H1 (cell line): ENCODE measurements at regions not wholly inside any gene's neighbourhood (a gene's known extent, or its start where the extent isn't known, plus 50 kb on each side); places are given as distances from the start of the nearest gene placed in this dataset.

Source experiments
- CTCF ChIA-PET: fragments of 300-600 bp; sonication (Branson Sonifier 250); formaldehyde crosslinking; loops from one replicate; lab custom pipeline; 2021; ENCODE audit not compliant: partially characterized antibody; lab: Charles Lee
- POLR2A ChIA-PET: fragments of 300-600 bp; sonication (Branson Sonifier 250); formaldehyde crosslinking; loops from one replicate; lab custom pipeline; 2021; ENCODE audit warnings: inconsistent platforms; ENCODE audit not compliant: partially characterized antibody; lab: Charles Lee
- DNase-seq, 2 experiments: peaks; one replicate each; pipeline versions ENCODE4 v3.0.0 to v3.0.0-alpha.2; 2010 to 2022; ENCODE audit warnings: low spot score in 2 of 2, low read depth in 1 of 2, mixed read lengths in 1 of 2
- FAIRE-seq: peaks from 2 replicates; lab custom pipeline; 2011; peaks lifted over from hg19 to GRCh38; lab: Jason Lieb, UNC
- H2AFZ ChIP-seq: 2 replicates; pipeline ENCODE4 v1.8.1; 2012; ENCODE audit warnings: low read length, inconsistent platforms
- H2AK5ac ChIP-seq: 2 replicates; pipeline ENCODE4 v1.6.1; 2013; ENCODE audit warnings: low read depth, low read length
- H2BK120ac ChIP-seq: replicated peaks from 2 replicates; pipeline ENCODE3; 2013; ENCODE audit warnings: low read depth, low read length, inconsistent platforms
- H2BK12ac ChIP-seq: 2 replicates; pipeline ENCODE4 v1.6.1; 2013; ENCODE audit warnings: low read depth, low read length
- H2BK15ac ChIP-seq: 2 replicates; pipeline ENCODE4 v1.6.1; 2013; ENCODE audit warnings: low read length
- H2BK20ac ChIP-seq: 2 replicates; pipeline ENCODE4 v1.6.1; 2013; ENCODE audit warnings: low read length
- H2BK5ac ChIP-seq: 2 replicates; pipeline ENCODE4 v1.6.1; 2013; ENCODE audit warnings: low read depth, low read length
- H3K14ac ChIP-seq: 2 replicates; pipeline ENCODE4 v1.6.1; 2013; ENCODE audit warnings: inconsistent platforms; ENCODE audit not compliant: insufficient read length
- H3K18ac ChIP-seq: 2 replicates; pipeline ENCODE4 v1.6.1; 2013; ENCODE audit warnings: low read length; ENCODE audit errors: extremely low read depth
- H3K23ac ChIP-seq: 2 replicates; pipeline ENCODE4 v1.6.1; 2013; ENCODE audit warnings: inconsistent platforms; ENCODE audit not compliant: insufficient read length
- H3K23me2 ChIP-seq: 2 replicates; pipeline ENCODE4 v1.6.1; 2013; ENCODE audit warnings: low read depth, low read length
- H3K27ac ChIP-seq: 2 replicates; pipeline ENCODE4 v1.6.1; 2011; ENCODE audit warnings: low read depth, low read length, inconsistent platforms
- H3K27me3 ChIP-seq, 4 experiments: replicated peaks in 1 of 4; 1 replicate in 1 of 4; 2 replicates in 3 of 4; pipeline versions ENCODE4 v1.6.1 to v1.8.1; 2011 to 2013; ENCODE audit warnings: low read length in 3 of 4, mild to moderate bottlenecking in 3 of 4, inconsistent platforms in 2 of 4, mixed read lengths in 2 of 4, moderate library complexity in 1 of 4; ENCODE audit not compliant: control insufficient read depth in 3 of 4, insufficient read depth in 3 of 4; ENCODE audit errors: extremely low read depth in 1 of 4
- H3K36me3 ChIP-seq, 4 experiments: 2 replicates each; pipeline versions ENCODE4 v1.6.1 to v1.8.1; 2011 to 2013; ENCODE audit warnings: mild to moderate bottlenecking in 4 of 4, low read length in 3 of 4, moderate library complexity in 2 of 4, control low read depth in 1 of 4, inconsistent platforms in 1 of 4; ENCODE audit not compliant: insufficient read depth in 4 of 4, control insufficient read depth in 2 of 4
- H3K4ac ChIP-seq: replicated peaks from 2 replicates; pipeline ENCODE3; 2013; ENCODE audit warnings: low read length, low read depth, mixed read lengths, inconsistent platforms; ENCODE audit not compliant: insufficient read length
- H3K4me1 ChIP-seq, 4 experiments: replicated peaks in 1 of 4; 1 replicate in 1 of 4; 2 replicates in 3 of 4; pipeline versions ENCODE4 v1.6.1 to v1.8.1; 2011 to 2013; ENCODE audit warnings: low read length in 3 of 4, inconsistent platforms in 2 of 4, mixed read lengths in 1 of 4; ENCODE audit not compliant: insufficient read depth in 4 of 4, control insufficient read depth in 3 of 4
- H3K4me2 ChIP-seq, 2 experiments: 2 replicates each; pipeline versions ENCODE4 v1.6.1 to v1.8.1; 2011 to 2013; ENCODE audit warnings: low read depth in 2 of 2, low read length in 2 of 2, control low read depth in 1 of 2, inconsistent platforms in 1 of 2, mild to moderate bottlenecking in 1 of 2; ENCODE audit not compliant: insufficient read depth in 1 of 2
- H3K4me3 ChIP-seq, 4 experiments: fragments of 200-600, 300-600 bp in 1 of 4; sonication (generic), shearing (Covaris generic), sonication (Bioruptor Twin) in 1 of 4; 2 replicates each; pipeline versions ENCODE4 v1.5.1 to v1.8.1; 2011 to 2016; ENCODE audit warnings: low read length in 4 of 4, low read depth in 3 of 4, control low read depth in 2 of 4, inconsistent platforms in 2 of 4, mild to moderate bottlenecking in 2 of 4, mixed read lengths in 1 of 4, moderate library complexity in 1 of 4; ENCODE audit not compliant: insufficient read depth in 2 of 4; ENCODE audit errors: extremely low read depth in 1 of 4
- H3K56ac ChIP-seq: replicated peaks from 2 replicates; pipeline ENCODE3; 2013; ENCODE audit warnings: low read depth, mild to moderate bottlenecking, mixed read lengths, low read length, inconsistent platforms; ENCODE audit not compliant: insufficient read length
- H3K79me1 ChIP-seq: 2 replicates; pipeline ENCODE4 v1.6.1; 2013; ENCODE audit warnings: low read depth, low read length, control low read depth
- H3K79me2 ChIP-seq, 2 experiments: 2 replicates each; pipeline versions ENCODE4 v1.6.1 to v1.8.1; 2012 to 2013; ENCODE audit warnings: low read length in 2 of 2, mild to moderate bottlenecking in 2 of 2, inconsistent platforms in 1 of 2; ENCODE audit not compliant: insufficient read depth in 2 of 2, control insufficient read depth in 1 of 2
- H3K9ac ChIP-seq, 4 experiments: replicated peaks in 1 of 4; 1 replicate in 1 of 4; 2 replicates in 3 of 4; pipeline versions ENCODE4 v1.6.1 to v1.8.1; 2011 to 2013; ENCODE audit warnings: low read depth in 3 of 4, low read length in 3 of 4, control low read depth in 2 of 4, mild to moderate bottlenecking in 2 of 4, moderate library complexity in 2 of 4, inconsistent platforms in 1 of 4; ENCODE audit errors: extremely low read depth in 1 of 4
- H3K9me3 ChIP-seq, 2 experiments: 2 replicates each; pipeline versions ENCODE4 v1.6.1 to v1.8.1; 2012 to 2013; ENCODE audit warnings: mild to moderate bottlenecking in 2 of 2, moderate library complexity in 2 of 2, control low read depth in 1 of 2, inconsistent platforms in 1 of 2, low read depth in 1 of 2, low read length in 1 of 2, mixed read lengths in 1 of 2; ENCODE audit not compliant: insufficient read depth in 2 of 2
- H4K20me1 ChIP-seq, 2 experiments: replicated peaks in 1 of 2; 2 replicates each; pipeline versions ENCODE3 to v1.8.1; 2011 to 2013; ENCODE audit warnings: inconsistent platforms in 2 of 2, low read length in 2 of 2, mild to moderate bottlenecking in 1 of 2; ENCODE audit not compliant: insufficient read depth in 2 of 2, control insufficient read depth in 1 of 2
- H4K5ac ChIP-seq: 2 replicates; pipeline ENCODE4 v1.6.1; 2013; ENCODE audit warnings: low read length, low read depth, mixed read lengths, inconsistent platforms; ENCODE audit not compliant: insufficient read length
- H4K8ac ChIP-seq: 2 replicates; pipeline ENCODE4 v1.8.0; 2013; ENCODE audit warnings: mild to moderate bottlenecking, moderate library complexity, low read length, inconsistent platforms; ENCODE audit not compliant: insufficient read depth; ENCODE audit errors: extremely low read depth
- H4K91ac ChIP-seq: replicated peaks from 2 replicates; pipeline ENCODE3; 2013; ENCODE audit warnings: low read length, mixed read lengths, inconsistent platforms; ENCODE audit not compliant: insufficient read length
- ASH2L ChIP-seq: fragments of 200-600, 300-600 bp; sonication (generic); IDR thresholded peaks from one replicate; pipeline ENCODE4 v1.7.1; 2017; ENCODE audit warnings: low read length
- BCL11A ChIP-seq, 2 experiments: IDR thresholded peaks; one replicate each; pipeline ENCODE4 v1.6.1; 2011; ENCODE audit warnings: low read depth in 2 of 2, low read length in 2 of 2, mild to moderate bottlenecking in 2 of 2
- CBX8 ChIP-seq: fragments of 300-800, 300-1000 bp; sonication (generic); IDR thresholded peaks from 2 replicates; pipeline ENCODE4 v1.7.1; 2016; ENCODE audit warnings: low read depth, low read length, borderline replicate concordance
- GABPA ChIP-seq: IDR thresholded peaks from 2 replicates; pipeline ENCODE4 v1.6.1; 2011; ENCODE audit warnings: mild to moderate bottlenecking, low read length, moderate library complexity, borderline replicate concordance; ENCODE audit not compliant: insufficient read depth
- HDAC2 ChIP-seq, 2 experiments: fragments of 300-600 bp in 1 of 2; sonication (generic) in 1 of 2; IDR thresholded peaks; 2 replicates each; pipeline ENCODE4 v1.6.1; 2011 to 2012; ENCODE audit warnings: low read depth in 2 of 2, low read length in 2 of 2, mild to moderate bottlenecking in 2 of 2, moderate library complexity in 2 of 2, borderline replicate concordance in 1 of 2, inconsistent platforms in 1 of 2
- KDM1A ChIP-seq: fragments of 200-600, 300-600 bp; sonication (generic); IDR thresholded peaks from 2 replicates; pipeline ENCODE4 v1.7.1; 2016; ENCODE audit warnings: mild to moderate bottlenecking, low read length, borderline replicate concordance
- NANOG ChIP-seq: IDR thresholded peaks from 2 replicates; pipeline ENCODE4 v1.6.1; 2011; ENCODE audit warnings: low read length, low read depth, mild to moderate bottlenecking, inconsistent platforms; ENCODE audit not compliant: insufficient read depth, poor library complexity, severe bottlenecking
- NRF1 ChIP-seq: IDR thresholded peaks from 2 replicates; pipeline ENCODE4 v1.6.1; 2011; ENCODE audit warnings: mild to moderate bottlenecking, low read depth, low read length, improper control_type of control experiment
- RAD21 ChIP-seq, 2 experiments: IDR thresholded peaks in 1 of 2; conservative IDR thresholded peaks in 1 of 2; 2 replicates each; pipeline ENCODE4 v1.6.1; 2011; ENCODE audit warnings: low read depth in 2 of 2, low read length in 2 of 2, improper control_type of control experiment in 1 of 2, inconsistent platforms in 1 of 2, mild to moderate bottlenecking in 1 of 2, moderate library complexity in 1 of 2
- RBBP5 ChIP-seq: IDR thresholded peaks from 2 replicates; pipeline ENCODE4 v1.7.1; 2012; ENCODE audit warnings: low read depth, mild to moderate bottlenecking, inconsistent platforms, low read length, moderate library complexity, borderline replicate concordance
- SAP30 ChIP-seq: fragments of 300-600 bp; sonication (generic); IDR thresholded peaks from 2 replicates; pipeline ENCODE4 v1.7.1; 2012; ENCODE audit warnings: low read length, moderate library complexity, mild to moderate bottlenecking, inconsistent platforms; ENCODE audit not compliant: insufficient read depth, insufficient replicate concordance
- SIX5 ChIP-seq: IDR thresholded peaks from 2 replicates; pipeline ENCODE4 v1.6.1; 2011; ENCODE audit warnings: mild to moderate bottlenecking, low read depth, low read length
- TAF1 ChIP-seq: IDR thresholded peaks from 2 replicates; pipeline ENCODE4 v1.6.1; 2011; ENCODE audit warnings: mild to moderate bottlenecking, low read depth, low read length
- TEAD4 ChIP-seq: IDR thresholded peaks from 2 replicates; pipeline ENCODE4 v1.6.1; 2012; ENCODE audit warnings: low read depth, low read length, inconsistent platforms, mixed read lengths
- WGBS, 2 experiments: shearing (Covaris generic) in 1 of 2; methylation state at CpG; one replicate each; pipeline versions ENCODE4 v1.1.6 to v1.1.7; 2013 to 2015; ENCODE audit warnings: low lambda C conversion rate in 2 of 2, mixed read lengths in 2 of 2, inconsistent platforms in 1 of 2, low coverage in 1 of 2, missing lambda C conversion rate in 1 of 2; ENCODE audit not compliant: insufficient replicate concordance in 2 of 2, insufficient coverage in 1 of 2, insufficient read length in 1 of 2; ENCODE audit errors: extremely low coverage in 1 of 2, missing lambda C conversion rate in 1 of 2; 5-methylcytosine and 5-hydroxymethylcytosine counted together

GRCh38 chr2:225295102-225295501, 104.4 kb upstream of the NYAP2 start:
- Histone ChIP-seq H3K4me2 (no peak overlapping the region), H2BK5ac (no peak overlapping the region), H4K8ac (no peak overlapping the region), H4K5ac (no peak overlapping the region), H3K23me2 (no peaks in the 10 kb centered on the region), H2AFZ (no peak overlapping the region), H3K27ac (no peak overlapping the region), H3K14ac (no peak overlapping the region), H3K9me3 (no peaks in the 10 kb centered on the region), H2BK20ac (no peak overlapping the region), H3K9ac (no peak overlapping the region), H3K79me1 (no peaks in the 10 kb centered on the region), H3K4me1 (no peaks in the 10 kb centered on the region), H2BK15ac (no peak overlapping the region), H3K23ac (no peak overlapping the region), H4K91ac (no peak overlapping the region), H4K20me1 (no peaks in the 10 kb centered on the region), H2BK12ac (no peak overlapping the region), H3K4me3 (no peak overlapping the region), H3K27me3 (no peaks in the 10 kb centered on the region), H3K56ac (no peak overlapping the region), H2BK120ac (no peak overlapping the region), H3K79me2 (no peaks in the 10 kb centered on the region), H2AK5ac (no peak overlapping the region), H3K18ac (no peak overlapping the region), H3K4ac (no peak overlapping the region), H3K36me3 (no peaks in the 10 kb centered on the region)
- CTCF ChIA-PET: interaction anchor here (0.8 kb wide), 2 partner anchors 11 to 13 kb away, joined by 3 read pairs; no protein-coding TSS in a partner anchor
- POLR2A ChIA-PET: no interaction called here
- DNase-seq (no peak), FAIRE-seq (no peak)
- 87% methylated on average over 3 of the region's 3 CpGs; no CpG with 5 or more reads in 1 of the 2 experiments for WGBS, 2 experiments
- TF ChIP-seq TEAD4 (no peak), CBX8 (no peak), TAF1 (no peak), ASH2L (no peak), HDAC2 (IDR thresholded peaks at IDR 0.05; ENCODE audit: borderline replicate concordance in 1 of 2, low read depth in 2 of 2, low read length in 2 of 2) (no peak), GABPA (no peak), BCL11A (IDR thresholded peaks at IDR 0.05; ENCODE audit: low read depth in 2 of 2, low read length in 2 of 2) (no peak), RAD21 (IDR thresholded peaks at IDR 0.05 in 1 of 2, conservative IDR thresholded peaks at IDR 0.05 in 1 of 2; ENCODE audit: low read depth in 2 of 2, low read length in 2 of 2) (no peak), NANOG (no peak), RBBP5 (no peak), KDM1A (no peak), SIX5 (no peak), NRF1 (no peak), SAP30 (no peak)
